HL-60 (cell line): ENCODE measurements at regions not wholly inside any gene's neighbourhood (a gene's known extent, or its start where the extent isn't known, plus 50 kb on each side); places are given as distances from the start of the nearest gene placed in this dataset.

Experiments used
- DNase-seq, 2 experiments: peaks; one replicate each; pipeline ENCODE4 v3.0.0-alpha.2; 2010 to 2020; ENCODE audit warnings: low read depth in 1 of 2, low spot score in 1 of 2
- H3K27ac ChIP-seq: fragments of 250-450 bp; sonication (Bioruptor Pico); replicated peaks from 2 replicates; pipeline ENCODE4 v1.5.1; 2020; ENCODE audit warnings: mild to moderate bottlenecking, moderate library complexity
- H3K27me3 ChIP-seq: fragments of 250-450 bp; sonication (Bioruptor Pico); 2 replicates; pipeline ENCODE4 v1.5.1; 2021; ENCODE audit warnings: mild to moderate bottlenecking, moderate library complexity; ENCODE audit not compliant: insufficient read depth, poor library complexity, severe bottlenecking
- H3K4me3 ChIP-seq: replicated peaks from 2 replicates; pipeline ENCODE4 v1.5.1; 2011; ENCODE audit warnings: mild to moderate bottlenecking, control low read depth, low read length; ENCODE audit not compliant: insufficient read depth
- CTCF ChIP-seq: IDR thresholded peaks from one replicate; pipeline ENCODE4 v1.5.1; 2011; ENCODE audit warnings: low read length, control low read depth, inconsistent platforms; ENCODE audit not compliant: insufficient read depth
- GABPA ChIP-seq: IDR thresholded peaks from 2 replicates; pipeline ENCODE4 v1.6.1; 2012; ENCODE audit warnings: low read depth
- POLR2AphosphoS5 ChIP-seq: IDR thresholded peaks from 2 replicates; pipeline ENCODE4 v1.6.1; 2012; ENCODE audit warnings: low read depth
- REST ChIP-seq: IDR thresholded peaks from 2 replicates; pipeline ENCODE4 v1.6.1; 2012; ENCODE audit warnings: low read depth; ENCODE audit not compliant: insufficient replicate concordance
- SPI1 ChIP-seq: IDR thresholded peaks from 2 replicates; pipeline ENCODE4 v1.6.1; 2012; ENCODE audit warnings: low read depth, mild to moderate bottlenecking, borderline replicate concordance

- no peak for TF ChIP-seq REST
- DNase-seq = no peak
- Histone ChIP-seq H3K4me3 (no peak overlapping the region), H3K27ac (no peak overlapping the region), H3K27me3 (no peaks in the 10 kb centered on the region)
Observed at GRCh38 chr1:238112952-238113621, 222.4 kb upstream of the ZP4 start.

- TF ChIP-seq GABPA (no peak), SPI1 (no peak), CTCF (no peak)
- no peak for DNase-seq
- no peak overlapping the region for H3K4me3 ChIP-seq
- no peaks in the 10 kb centered on the region for H3K27me3 ChIP-seq
- H3K27ac ChIP-seq = no peak overlapping the region
Observed at GRCh38 chr1:238111516-238111915, 220.8 kb upstream of the ZP4 start.

GRCh38 chr1:238111081-238111480 lies 220.4 kb upstream of the ZP4 start:
- no peak for DNase-seq
- TF ChIP-seq POLR2AphosphoS5 = no peak
- TF ChIP-seq GABPA = no peak
- TF ChIP-seq CTCF = no peak
- TF ChIP-seq REST = no peak
- no peak for TF ChIP-seq SPI1

GRCh38 chr1:238108417-238108816 lies 217.7 kb upstream of the ZP4 start:
- H3K4me3 ChIP-seq = no peak overlapping the region
- H3K27ac ChIP-seq = no peak overlapping the region
- TF ChIP-seq GABPA = no peak
- no peak for TF ChIP-seq CTCF
- TF ChIP-seq POLR2AphosphoS5 = no peak
- no peak for TF ChIP-seq REST
- no peak for TF ChIP-seq SPI1
- no peaks in the 10 kb centered on the region for H3K27me3 ChIP-seq
- DNase-seq = no peak

More at GRCh38 chr1:238111081-238111480, 220.4 kb upstream of the ZP4 start:
- Histone ChIP-seq H3K27me3 (no peaks in the 10 kb centered on the region), H3K4me3 (no peak overlapping the region), H3K27ac (no peak overlapping the region)
